WTC11 (cell line): ENCODE measurements at regions not wholly inside any gene's neighbourhood (a gene's known extent, or its start where the extent isn't known, plus 50 kb on each side); places are given as distances from the start of the nearest gene placed in this dataset.

ENCODE experiments used
- ATAC-seq: fragments of 200-7000 bp; cut with Tn5 transposase; 2 replicates; pipeline ENCODE4 v1.10.0; 2021; ENCODE audit warnings: mild to moderate bottlenecking, moderate library complexity
- CTCF ChIA-PET: fragments of 300-600 bp; sonication (Branson Sonifier 250); formaldehyde crosslinking; loops from one replicate; lab custom pipeline; 2021; ENCODE audit warnings: antibody characterized with exemption; lab: Charles Lee
- POLR2A ChIA-PET: fragments of 350-600 bp; sonication (Branson Sonifier 250); formaldehyde crosslinking; loops from one replicate; lab custom pipeline; 2021; ENCODE audit warnings: antibody characterized with exemption; lab: Charles Lee
- DNase-seq: peaks from one replicate; pipeline ENCODE4 v3.0.0; 2021; ENCODE audit warnings: low spot score
- H3K27ac Mint-ChIP-seq: 2 replicates; pipeline ENCODE4 v1.8.0; 2021; ENCODE audit warnings: mixed read lengths
- H3K27me3 Mint-ChIP-seq: 2 replicates; pipeline ENCODE4 v1.8.0; 2021; ENCODE audit warnings: low read depth, mild to moderate bottlenecking, moderate library complexity, mixed read lengths
- H3K36me3 Mint-ChIP-seq: 2 replicates; pipeline ENCODE4 v1.8.0; 2021; ENCODE audit warnings: mixed read lengths
- H3K4me1 Mint-ChIP-seq: 2 replicates; pipeline ENCODE4 v1.8.0; 2022; ENCODE audit warnings: mixed read lengths
- H3K4me3 Mint-ChIP-seq: 2 replicates; pipeline ENCODE4 v1.8.0; 2021; ENCODE audit warnings: mild to moderate bottlenecking, moderate library complexity, mixed read lengths
- H3K9me3 Mint-ChIP-seq: 2 replicates; pipeline ENCODE4 v1.8.0; 2021; ENCODE audit warnings: mixed read lengths
- ATF1 ChIP-seq: sonication (generic); formaldehyde crosslinking; IDR thresholded peaks from 2 replicates; pipeline ENCODE4 v1.8.1; 2023; ENCODE audit warnings: mild to moderate bottlenecking, moderate library complexity, missing genetic modification reagents
- CREB1 ChIP-seq: sonication (generic); formaldehyde crosslinking; IDR thresholded peaks from 2 replicates; pipeline ENCODE4 v1.8.0; 2023; ENCODE audit warnings: mild to moderate bottlenecking, missing genetic modification reagents
- ETV6 ChIP-seq: sonication (generic); formaldehyde crosslinking; IDR thresholded peaks from 2 replicates; pipeline ENCODE4 v1.8.1; 2022; ENCODE audit warnings: mild to moderate bottlenecking, missing genetic modification reagents
- FOXJ3 ChIP-seq: sonication (generic); formaldehyde crosslinking; IDR thresholded peaks from 2 replicates; pipeline ENCODE4 v1.9.0; 2021; ENCODE audit warnings: missing genetic modification reagents, mild to moderate bottlenecking, borderline replicate concordance
- FOXK1 ChIP-seq: sonication (generic); formaldehyde crosslinking; IDR thresholded peaks from 2 replicates; pipeline ENCODE4 v1.8.0; 2022; ENCODE audit warnings: mild to moderate bottlenecking, moderate library complexity, missing genetic modification reagents
- GABPB1 ChIP-seq: sonication (generic); formaldehyde crosslinking; IDR thresholded peaks from 2 replicates; pipeline ENCODE4 v1.8.1; 2023; ENCODE audit warnings: mild to moderate bottlenecking, missing genetic modification reagents
- NR3C1 ChIP-seq: sonication (generic); formaldehyde crosslinking; conservative IDR thresholded peaks from 2 replicates; pipeline ENCODE4 v1.8.1; 2023; ENCODE audit warnings: low read depth, mild to moderate bottlenecking, missing genetic modification reagents
- RELA ChIP-seq: sonication (generic); formaldehyde crosslinking; IDR thresholded peaks from 2 replicates; pipeline ENCODE4 v1.8.1; 2022; ENCODE audit warnings: missing genetic modification reagents, mild to moderate bottlenecking, borderline replicate concordance
- TEAD1 ChIP-seq: sonication (generic); formaldehyde crosslinking; IDR thresholded peaks from 2 replicates; pipeline ENCODE4 v1.8.0; 2022; ENCODE audit warnings: mild to moderate bottlenecking, missing genetic modification reagents
- ZNF232 ChIP-seq: sonication (generic); formaldehyde crosslinking; IDR thresholded peaks from 2 replicates; pipeline ENCODE4 v1.8.0; 2022; ENCODE audit warnings: mild to moderate bottlenecking, missing genetic modification reagents
- TF ChIP-seq, protein P1 (sequence below): fragments of 250-450 bp; sonication (Bioruptor Pico); IDR thresholded peaks from 2 replicates; pipeline ENCODE4 v1.9.0; 2021; ENCODE audit warnings: mild to moderate bottlenecking
- TF ChIP-seq, protein P2 (sequence below): sonication (generic); formaldehyde crosslinking; IDR thresholded peaks from 2 replicates; pipeline ENCODE4 v1.8.1; 2023; ENCODE audit warnings: mild to moderate bottlenecking, missing genetic modification reagents, borderline replicate concordance
- TF ChIP-seq, protein P3 (sequence below): sonication (generic); formaldehyde crosslinking; IDR thresholded peaks from 2 replicates; pipeline ENCODE4 v1.8.1; 2023; ENCODE audit warnings: mild to moderate bottlenecking, missing genetic modification reagents
- TF ChIP-seq, protein P4 (sequence below): fragments of 250-450 bp; sonication (Bioruptor Pico); IDR thresholded peaks from 2 replicates; pipeline ENCODE4 v1.8.0; 2021; ENCODE audit warnings: mild to moderate bottlenecking
- TF ChIP-seq, protein P5 (sequence below): sonication (generic); formaldehyde crosslinking; IDR thresholded peaks from 2 replicates; pipeline ENCODE4 v1.8.0; 2023; ENCODE audit warnings: mild to moderate bottlenecking, missing genetic modification reagents
- TF ChIP-seq, protein P6 (sequence below): fragments of 250-450 bp; sonication (Bioruptor Pico); IDR thresholded peaks from 2 replicates; pipeline ENCODE4 v1.9.0; 2021; ENCODE audit warnings: mild to moderate bottlenecking
- TF ChIP-seq, protein P7 (sequence below): sonication (generic); formaldehyde crosslinking; IDR thresholded peaks from 2 replicates; pipeline ENCODE4 v1.8.0; 2022; ENCODE audit warnings: mild to moderate bottlenecking, missing genetic modification reagents

DNA sequence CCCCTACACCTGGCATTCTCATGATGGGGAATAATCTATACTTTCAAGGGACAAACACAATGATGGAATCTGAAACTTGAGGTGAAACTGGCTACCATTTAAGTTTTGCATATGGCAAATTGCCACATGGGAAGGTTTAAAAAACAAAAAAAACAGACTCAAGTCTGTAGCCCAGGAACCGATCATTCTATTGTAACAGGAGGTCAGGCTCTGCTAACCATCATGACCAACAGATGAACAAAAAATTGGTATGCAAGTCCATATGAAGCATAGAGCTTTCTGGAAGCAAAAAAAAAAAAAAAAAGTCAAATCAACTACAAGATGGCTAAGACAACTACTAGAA lies 594.3 kb upstream of the DIPK2B start:
- peaks cover 34% of the 10 kb centered on the region for H3K36me3 Mint-ChIP-seq
- DNase-seq = no peak

DNA sequence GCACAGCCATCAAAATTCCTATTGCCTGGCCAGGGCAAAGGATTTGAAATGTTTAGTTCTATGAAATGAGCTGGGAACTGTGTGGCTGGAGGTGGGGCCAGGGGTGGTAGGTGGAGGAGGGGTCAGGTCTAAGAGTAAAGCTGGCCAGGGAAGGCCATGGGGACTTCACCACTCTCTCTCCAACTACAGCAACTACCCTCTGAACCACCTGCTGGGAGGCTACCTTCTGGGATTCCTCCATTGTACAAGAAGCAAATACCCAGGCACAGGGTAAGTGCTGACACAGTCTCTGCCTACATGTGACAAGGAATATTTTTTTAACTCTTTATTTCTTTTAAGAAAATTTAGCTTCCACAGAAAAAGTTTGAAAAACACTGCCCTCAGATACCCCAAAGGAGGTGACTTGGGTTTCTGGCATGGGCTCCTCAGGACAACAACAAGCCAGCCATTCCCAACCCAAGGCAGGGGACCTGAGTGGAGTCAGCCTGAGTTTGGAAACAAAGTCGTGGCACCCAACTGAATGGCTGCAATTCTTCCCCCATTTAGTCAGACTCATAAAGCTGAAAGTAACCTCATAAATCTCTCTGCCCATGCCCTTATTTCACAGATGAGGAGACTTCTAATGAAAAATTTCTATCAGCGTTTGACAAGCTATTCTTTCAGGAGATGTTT lies 593.8 kb upstream of the DIPK2B start:
- Mint-ChIP-seq H3K36me3 (peaks cover 34% of the 10 kb centered on the region), H3K27ac (no peak overlapping the region), H3K9me3 (peaks cover 9% of the 10 kb centered on the region; the same call in 1 of the 2 replicates), H3K27me3 (no peaks in the 10 kb centered on the region), H3K4me1 (peaks cover 68% of the 10 kb centered on the region), H3K4me3 (no peak overlapping the region)
- no peak for TF ChIP-seq RELA (CRISPR knock-in tag)
- TF ChIP-seq, protein P1, sequence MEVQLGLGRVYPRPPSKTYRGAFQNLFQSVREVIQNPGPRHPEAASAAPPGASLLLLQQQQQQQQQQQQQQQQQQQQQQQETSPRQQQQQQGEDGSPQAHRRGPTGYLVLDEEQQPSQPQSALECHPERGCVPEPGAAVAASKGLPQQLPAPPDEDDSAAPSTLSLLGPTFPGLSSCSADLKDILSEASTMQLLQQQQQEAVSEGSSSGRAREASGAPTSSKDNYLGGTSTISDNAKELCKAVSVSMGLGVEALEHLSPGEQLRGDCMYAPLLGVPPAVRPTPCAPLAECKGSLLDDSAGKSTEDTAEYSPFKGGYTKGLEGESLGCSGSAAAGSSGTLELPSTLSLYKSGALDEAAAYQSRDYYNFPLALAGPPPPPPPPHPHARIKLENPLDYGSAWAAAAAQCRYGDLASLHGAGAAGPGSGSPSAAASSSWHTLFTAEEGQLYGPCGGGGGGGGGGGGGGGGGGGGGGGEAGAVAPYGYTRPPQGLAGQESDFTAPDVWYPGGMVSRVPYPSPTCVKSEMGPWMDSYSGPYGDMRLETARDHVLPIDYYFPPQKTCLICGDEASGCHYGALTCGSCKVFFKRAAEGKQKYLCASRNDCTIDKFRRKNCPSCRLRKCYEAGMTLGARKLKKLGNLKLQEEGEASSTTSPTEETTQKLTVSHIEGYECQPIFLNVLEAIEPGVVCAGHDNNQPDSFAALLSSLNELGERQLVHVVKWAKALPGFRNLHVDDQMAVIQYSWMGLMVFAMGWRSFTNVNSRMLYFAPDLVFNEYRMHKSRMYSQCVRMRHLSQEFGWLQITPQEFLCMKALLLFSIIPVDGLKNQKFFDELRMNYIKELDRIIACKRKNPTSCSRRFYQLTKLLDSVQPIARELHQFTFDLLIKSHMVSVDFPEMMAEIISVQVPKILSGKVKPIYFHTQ (CRISPR knock-in tag) = no peak
- no peak for TF ChIP-seq ATF1
- TF ChIP-seq, protein P2, sequence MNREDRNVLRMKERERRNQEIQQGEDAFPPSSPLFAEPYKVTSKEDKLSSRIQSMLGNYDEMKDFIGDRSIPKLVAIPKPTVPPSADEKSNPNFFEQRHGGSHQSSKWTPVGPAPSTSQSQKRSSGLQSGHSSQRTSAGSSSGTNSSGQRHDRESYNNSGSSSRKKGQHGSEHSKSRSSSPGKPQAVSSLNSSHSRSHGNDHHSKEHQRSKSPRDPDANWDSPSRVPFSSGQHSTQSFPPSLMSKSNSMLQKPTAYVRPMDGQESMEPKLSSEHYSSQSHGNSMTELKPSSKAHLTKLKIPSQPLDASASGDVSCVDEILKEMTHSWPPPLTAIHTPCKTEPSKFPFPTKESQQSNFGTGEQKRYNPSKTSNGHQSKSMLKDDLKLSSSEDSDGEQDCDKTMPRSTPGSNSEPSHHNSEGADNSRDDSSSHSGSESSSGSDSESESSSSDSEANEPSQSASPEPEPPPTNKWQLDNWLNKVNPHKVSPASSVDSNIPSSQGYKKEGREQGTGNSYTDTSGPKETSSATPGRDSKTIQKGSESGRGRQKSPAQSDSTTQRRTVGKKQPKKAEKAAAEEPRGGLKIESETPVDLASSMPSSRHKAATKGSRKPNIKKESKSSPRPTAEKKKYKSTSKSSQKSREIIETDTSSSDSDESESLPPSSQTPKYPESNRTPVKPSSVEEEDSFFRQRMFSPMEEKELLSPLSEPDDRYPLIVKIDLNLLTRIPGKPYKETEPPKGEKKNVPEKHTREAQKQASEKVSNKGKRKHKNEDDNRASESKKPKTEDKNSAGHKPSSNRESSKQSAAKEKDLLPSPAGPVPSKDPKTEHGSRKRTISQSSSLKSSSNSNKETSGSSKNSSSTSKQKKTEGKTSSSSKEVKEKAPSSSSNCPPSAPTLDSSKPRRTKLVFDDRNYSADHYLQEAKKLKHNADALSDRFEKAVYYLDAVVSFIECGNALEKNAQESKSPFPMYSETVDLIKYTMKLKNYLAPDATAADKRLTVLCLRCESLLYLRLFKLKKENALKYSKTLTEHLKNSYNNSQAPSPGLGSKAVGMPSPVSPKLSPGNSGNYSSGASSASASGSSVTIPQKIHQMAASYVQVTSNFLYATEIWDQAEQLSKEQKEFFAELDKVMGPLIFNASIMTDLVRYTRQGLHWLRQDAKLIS = no peak
- TF ChIP-seq FOXK1 (CRISPR knock-in tag) = no peak
- ATAC-seq (no peak), DNase-seq (no peak)
- CTCF ChIA-PET = no interaction called here
- POLR2A ChIA-PET = no interaction called here

More for the DNA sequence above, 594.3 kb upstream of the DIPK2B start:
- peaks cover 9% of the 10 kb centered on the region; the same call in 1 of the 2 replicates for H3K9me3 Mint-ChIP-seq
- TF ChIP-seq FOXJ3 (CRISPR knock-in tag) (no peak), NR3C1 (CRISPR knock-in tag) (no peak), CREB1 (CRISPR knock-in tag) (no peak)
- TF ChIP-seq, protein P3, sequence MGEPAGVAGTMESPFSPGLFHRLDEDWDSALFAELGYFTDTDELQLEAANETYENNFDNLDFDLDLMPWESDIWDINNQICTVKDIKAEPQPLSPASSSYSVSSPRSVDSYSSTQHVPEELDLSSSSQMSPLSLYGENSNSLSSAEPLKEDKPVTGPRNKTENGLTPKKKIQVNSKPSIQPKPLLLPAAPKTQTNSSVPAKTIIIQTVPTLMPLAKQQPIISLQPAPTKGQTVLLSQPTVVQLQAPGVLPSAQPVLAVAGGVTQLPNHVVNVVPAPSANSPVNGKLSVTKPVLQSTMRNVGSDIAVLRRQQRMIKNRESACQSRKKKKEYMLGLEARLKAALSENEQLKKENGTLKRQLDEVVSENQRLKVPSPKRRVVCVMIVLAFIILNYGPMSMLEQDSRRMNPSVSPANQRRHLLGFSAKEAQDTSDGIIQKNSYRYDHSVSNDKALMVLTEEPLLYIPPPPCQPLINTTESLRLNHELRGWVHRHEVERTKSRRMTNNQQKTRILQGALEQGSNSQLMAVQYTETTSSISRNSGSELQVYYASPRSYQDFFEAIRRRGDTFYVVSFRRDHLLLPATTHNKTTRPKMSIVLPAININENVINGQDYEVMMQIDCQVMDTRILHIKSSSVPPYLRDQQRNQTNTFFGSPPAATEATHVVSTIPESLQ (CRISPR knock-in tag) = no peak
- TF ChIP-seq, all 79 proteins: peak for 0
- no peaks in the 10 kb centered on the region for H3K27me3 Mint-ChIP-seq
- ChIA-PET POLR2A (no interaction called here), CTCF (no interaction called here)
- no peak for ATAC-seq
- H3K4me3 Mint-ChIP-seq = no peak overlapping the region
- H3K4me1 Mint-ChIP-seq = peaks cover 67% of the 10 kb centered on the region
- no peak overlapping the region for H3K27ac Mint-ChIP-seq

DNA sequence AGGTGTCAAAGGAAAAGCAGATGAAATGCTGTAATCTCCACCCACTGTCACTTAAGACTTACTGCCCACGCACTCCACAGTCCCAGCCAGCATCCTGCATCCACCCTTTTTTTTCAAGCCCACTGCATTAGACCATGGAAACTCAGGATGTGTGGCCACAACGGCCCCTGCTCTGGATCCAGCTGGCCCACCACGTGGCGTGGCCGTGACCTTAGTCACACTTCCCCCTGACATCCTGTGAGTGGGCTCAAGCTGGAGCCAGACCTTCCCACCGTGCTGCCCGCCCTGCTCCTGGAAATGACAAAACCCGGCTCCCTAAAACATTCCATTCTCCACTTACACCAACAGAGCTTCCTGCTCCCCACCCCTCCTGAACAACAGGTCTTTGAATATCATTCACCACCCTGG lies 588.3 kb upstream of the DIPK2B start:
- H3K4me1 Mint-ChIP-seq = peaks cover 66% of the 10 kb centered on the region
- peak; percentile 73 for ATAC-seq
- peaks cover 27% of the 10 kb centered on the region for H3K36me3 Mint-ChIP-seq
- H3K4me3 Mint-ChIP-seq = peak overlapping the region; percentile 1
- no peak for DNase-seq
- ChIA-PET POLR2A (no interaction called here), CTCF (interaction anchor here (1.5 kb wide), 1 partner anchor 466 kb away, joined by 3 read pairs; no protein-coding TSS in a partner anchor)
- peak overlapping the region; percentile 69 for H3K27ac Mint-ChIP-seq
- H3K27me3 Mint-ChIP-seq = no peaks in the 10 kb centered on the region
- H3K9me3 Mint-ChIP-seq = peaks cover 8% of the 10 kb centered on the region; the same call in 1 of the 2 replicates
- TF ChIP-seq ETV6 (CRISPR knock-in tag) (no peak), GABPB1 (no peak), ZNF232 (CRISPR knock-in tag) (no peak), TEAD1 (CRISPR knock-in tag) (no peak)
- TF ChIP-seq, protein P4, sequence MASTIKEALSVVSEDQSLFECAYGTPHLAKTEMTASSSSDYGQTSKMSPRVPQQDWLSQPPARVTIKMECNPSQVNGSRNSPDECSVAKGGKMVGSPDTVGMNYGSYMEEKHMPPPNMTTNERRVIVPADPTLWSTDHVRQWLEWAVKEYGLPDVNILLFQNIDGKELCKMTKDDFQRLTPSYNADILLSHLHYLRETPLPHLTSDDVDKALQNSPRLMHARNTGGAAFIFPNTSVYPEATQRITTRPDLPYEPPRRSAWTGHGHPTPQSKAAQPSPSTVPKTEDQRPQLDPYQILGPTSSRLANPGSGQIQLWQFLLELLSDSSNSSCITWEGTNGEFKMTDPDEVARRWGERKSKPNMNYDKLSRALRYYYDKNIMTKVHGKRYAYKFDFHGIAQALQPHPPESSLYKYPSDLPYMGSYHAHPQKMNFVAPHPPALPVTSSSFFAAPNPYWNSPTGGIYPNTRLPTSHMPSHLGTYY (CRISPR knock-in tag) = no peak
- TF ChIP-seq, protein P5, sequence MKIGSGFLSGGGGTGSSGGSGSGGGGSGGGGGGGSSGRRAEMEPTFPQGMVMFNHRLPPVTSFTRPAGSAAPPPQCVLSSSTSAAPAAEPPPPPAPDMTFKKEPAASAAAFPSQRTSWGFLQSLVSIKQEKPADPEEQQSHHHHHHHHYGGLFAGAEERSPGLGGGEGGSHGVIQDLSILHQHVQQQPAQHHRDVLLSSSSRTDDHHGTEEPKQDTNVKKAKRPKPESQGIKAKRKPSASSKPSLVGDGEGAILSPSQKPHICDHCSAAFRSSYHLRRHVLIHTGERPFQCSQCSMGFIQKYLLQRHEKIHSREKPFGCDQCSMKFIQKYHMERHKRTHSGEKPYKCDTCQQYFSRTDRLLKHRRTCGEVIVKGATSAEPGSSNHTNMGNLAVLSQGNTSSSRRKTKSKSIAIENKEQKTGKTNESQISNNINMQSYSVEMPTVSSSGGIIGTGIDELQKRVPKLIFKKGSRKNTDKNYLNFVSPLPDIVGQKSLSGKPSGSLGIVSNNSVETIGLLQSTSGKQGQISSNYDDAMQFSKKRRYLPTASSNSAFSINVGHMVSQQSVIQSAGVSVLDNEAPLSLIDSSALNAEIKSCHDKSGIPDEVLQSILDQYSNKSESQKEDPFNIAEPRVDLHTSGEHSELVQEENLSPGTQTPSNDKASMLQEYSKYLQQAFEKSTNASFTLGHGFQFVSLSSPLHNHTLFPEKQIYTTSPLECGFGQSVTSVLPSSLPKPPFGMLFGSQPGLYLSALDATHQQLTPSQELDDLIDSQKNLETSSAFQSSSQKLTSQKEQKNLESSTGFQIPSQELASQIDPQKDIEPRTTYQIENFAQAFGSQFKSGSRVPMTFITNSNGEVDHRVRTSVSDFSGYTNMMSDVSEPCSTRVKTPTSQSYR (CRISPR knock-in tag) = no peak
- TF ChIP-seq, protein P6, sequence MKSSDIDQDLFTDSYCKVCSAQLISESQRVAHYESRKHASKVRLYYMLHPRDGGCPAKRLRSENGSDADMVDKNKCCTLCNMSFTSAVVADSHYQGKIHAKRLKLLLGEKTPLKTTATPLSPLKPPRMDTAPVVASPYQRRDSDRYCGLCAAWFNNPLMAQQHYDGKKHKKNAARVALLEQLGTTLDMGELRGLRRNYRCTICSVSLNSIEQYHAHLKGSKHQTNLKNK (CRISPR knock-in tag) = no peak
- TF ChIP-seq, protein P7, sequence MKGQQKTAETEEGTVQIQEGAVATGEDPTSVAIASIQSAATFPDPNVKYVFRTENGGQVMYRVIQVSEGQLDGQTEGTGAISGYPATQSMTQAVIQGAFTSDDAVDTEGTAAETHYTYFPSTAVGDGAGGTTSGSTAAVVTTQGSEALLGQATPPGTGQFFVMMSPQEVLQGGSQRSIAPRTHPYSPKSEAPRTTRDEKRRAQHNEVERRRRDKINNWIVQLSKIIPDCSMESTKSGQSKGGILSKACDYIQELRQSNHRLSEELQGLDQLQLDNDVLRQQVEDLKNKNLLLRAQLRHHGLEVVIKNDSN = no peak
